ENCODE measurements at regions not wholly inside any gene's neighbourhood (a gene's known extent, or its start where the extent isn't known, plus 50 kb on each side); places are given as distances from the start of the nearest gene placed in this dataset.

DNA sequence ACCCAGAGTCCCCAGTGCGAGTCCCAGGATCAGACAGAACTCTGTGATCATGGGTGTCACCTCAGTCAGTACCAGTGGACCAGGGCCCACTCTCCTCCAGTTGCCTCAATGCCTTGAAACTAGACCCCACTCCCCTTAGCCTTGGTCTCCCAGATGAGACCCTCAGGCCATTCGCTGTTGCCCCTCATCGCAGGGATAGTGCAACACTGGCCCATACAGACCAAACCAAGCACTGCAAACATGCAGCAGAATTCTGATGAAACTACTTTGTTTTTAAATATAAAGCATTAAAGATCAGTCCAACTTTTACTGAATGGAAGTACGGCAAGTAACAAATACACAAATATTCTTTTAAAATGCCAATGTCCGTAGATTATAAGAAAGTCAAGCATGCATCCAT lies 101.2 kb upstream of the NT5E start:
- H3K23me2 ChIP-seq (ENCODE audit: insufficient read length, low read depth, low read length, poor library complexity, severe bottlenecking) = no peaks in the 10 kb centered on the region
- Mint-ChIP-seq H3K27me3 (ENCODE audit: low read depth) (no peaks in the 10 kb centered on the region), H3K4me3 (no peak overlapping the region), H3K36me3 (ENCODE audit: insufficient read depth in 1 of 3, low read depth in 3 of 3) (no peaks in the 10 kb centered on the region; a peak in 1 of 7 replicates), H3K27ac (peak overlapping the region in 1 of 3 experiments; percentile 63; a peak in 1 of 7 replicates), H3K9me3 (no peaks in the 10 kb centered on the region), H3K4me1 (no peaks in the 10 kb centered on the region)
- H3K4ac ChIP-seq (ENCODE audit: low read depth, low read length) = no peak overlapping the region
- no peaks in the 10 kb centered on the region for H3K4me1 ChIP-seq (ENCODE audit: insufficient read depth, low read length)
- no CpG with 5 or more reads among the region's 5 CpGs for WGBS (ENCODE audit: extremely low coverage, insufficient read length, low lambda C conversion rate)
- H2BK20ac ChIP-seq (ENCODE audit: low read depth, low read length, poor library complexity, severe bottlenecking) = no peak overlapping the region
- H3K9ac ChIP-seq (ENCODE audit: extremely low read depth, insufficient read length, low read length) = no peak overlapping the region
- H3T11ph ChIP-seq (ENCODE audit: low read length) = no peak overlapping the region
- no peak overlapping the region; the same call in 1 of the 2 replicates for H3K14ac ChIP-seq (ENCODE audit: insufficient read depth, low read length)
- H3K79me2 ChIP-seq (ENCODE audit: insufficient read depth, low read length) = no peaks in the 10 kb centered on the region
- no peak overlapping the region for H3K56ac ChIP-seq (ENCODE audit: insufficient read length, low read depth, low read length)
- no peak overlapping the region for H2BK12ac ChIP-seq (ENCODE audit: insufficient read length, low read depth, low read length)
- H3K9me3 ChIP-seq (ENCODE audit: control insufficient read depth, low read depth, low read length) = no peaks in the 10 kb centered on the region
- no peak overlapping the region for H3K27ac ChIP-seq (ENCODE audit: insufficient read length, low read depth, low read length)
- no peak overlapping the region for H3K23ac ChIP-seq (ENCODE audit: insufficient read length, low read depth, low read length)
- TF ChIP-seq, protein P1, sequence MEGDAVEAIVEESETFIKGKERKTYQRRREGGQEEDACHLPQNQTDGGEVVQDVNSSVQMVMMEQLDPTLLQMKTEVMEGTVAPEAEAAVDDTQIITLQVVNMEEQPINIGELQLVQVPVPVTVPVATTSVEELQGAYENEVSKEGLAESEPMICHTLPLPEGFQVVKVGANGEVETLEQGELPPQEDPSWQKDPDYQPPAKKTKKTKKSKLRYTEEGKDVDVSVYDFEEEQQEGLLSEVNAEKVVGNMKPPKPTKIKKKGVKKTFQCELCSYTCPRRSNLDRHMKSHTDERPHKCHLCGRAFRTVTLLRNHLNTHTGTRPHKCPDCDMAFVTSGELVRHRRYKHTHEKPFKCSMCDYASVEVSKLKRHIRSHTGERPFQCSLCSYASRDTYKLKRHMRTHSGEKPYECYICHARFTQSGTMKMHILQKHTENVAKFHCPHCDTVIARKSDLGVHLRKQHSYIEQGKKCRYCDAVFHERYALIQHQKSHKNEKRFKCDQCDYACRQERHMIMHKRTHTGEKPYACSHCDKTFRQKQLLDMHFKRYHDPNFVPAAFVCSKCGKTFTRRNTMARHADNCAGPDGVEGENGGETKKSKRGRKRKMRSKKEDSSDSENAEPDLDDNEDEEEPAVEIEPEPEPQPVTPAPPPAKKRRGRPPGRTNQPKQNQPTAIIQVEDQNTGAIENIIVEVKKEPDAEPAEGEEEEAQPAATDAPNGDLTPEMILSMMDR (conservative IDR thresholded peaks at IDR 0.05) = no peak
- H3K18ac ChIP-seq (ENCODE audit: insufficient read length, low read depth, low read length) = no peak overlapping the region
- no peak overlapping the region for H4K8ac ChIP-seq (replicated peaks; ENCODE audit: insufficient read length, low read depth, low read length)
- no peak overlapping the region for H2BK5ac ChIP-seq (ENCODE audit: insufficient read length, low read length)
- DNase-seq = no peak
- H2BK15ac ChIP-seq (ENCODE audit: low read depth, low read length) = no peak overlapping the region
- H3K79me1 ChIP-seq (ENCODE audit: insufficient read depth, low read depth, low read length, poor library complexity, severe bottlenecking) = no peaks in the 10 kb centered on the region
- no peak overlapping the region for H2BK120ac ChIP-seq (ENCODE audit: low read depth, low read length, poor library complexity, severe bottlenecking)
- no peaks in the 10 kb centered on the region for H3K27me3 ChIP-seq (ENCODE audit: insufficient read depth, low read length)
- no peaks in the 10 kb centered on the region for H4K20me1 ChIP-seq (ENCODE audit: control insufficient read depth, insufficient read depth, insufficient read length)
- H2AFZ ChIP-seq (ENCODE audit: low read length) = no peak overlapping the region
- H4K91ac ChIP-seq (ENCODE audit: insufficient read length, low read depth, low read length) = no peak overlapping the region
- H2AK5ac ChIP-seq (ENCODE audit: insufficient read length, low read length) = no peak overlapping the region
- H4K5ac ChIP-seq (ENCODE audit: insufficient read length, low read depth, low read length) = no peak overlapping the region
- no peak overlapping the region for H3K4me2 ChIP-seq (ENCODE audit: insufficient read depth, insufficient read length, low read length)

Measured in H9 (cell line).